NCI-H146 (cell line): ENCODE measurements at regions not wholly inside any gene's neighbourhood (a gene's known extent, or its start where the extent isn't known, plus 50 kb on each side); places are given as distances from the start of the nearest gene placed in this dataset.
"Not testable (repeated sequence)": the region's sequence is repeated elsewhere in the genome, so short reads cannot be mapped to it uniquely, and the experiment has no call there.

Source experiments
- DNase-seq: peaks from one replicate; lab custom pipeline; 2025; lab: John Stamatoyannopoulos, UW

GRCh38 chr14:37712476-37712860, 117.0 kb downstream of the TTC6 start:
- not testable (repeated sequence) for DNase-seq

DNA sequence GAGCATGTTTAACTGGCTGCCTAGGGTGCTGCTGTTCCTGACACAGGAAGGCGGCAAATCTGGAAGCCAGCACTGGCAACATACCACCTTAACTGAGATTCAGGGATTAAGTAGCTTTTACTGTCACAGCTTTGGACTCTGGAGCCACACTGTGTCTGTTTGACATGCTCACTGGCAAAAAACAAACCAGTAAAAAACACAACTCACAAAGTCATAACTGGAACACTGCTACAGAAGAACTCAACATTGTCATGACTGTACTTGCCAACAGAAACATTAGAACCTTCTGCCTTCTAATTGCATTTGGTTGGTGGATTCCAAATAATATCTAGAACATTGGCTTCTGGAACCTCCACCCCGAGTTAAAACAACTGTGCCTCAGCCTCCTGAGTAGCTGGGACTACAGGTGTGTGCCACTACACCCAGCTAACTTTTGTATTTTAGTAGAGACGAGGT, 117.6 kb downstream of the TTC6 start:
- DNase-seq = no peak

GRCh38 chr14:37720131-37720530, 124.7 kb downstream of the TTC6 start:
- DNase-seq = no peak

DNA sequence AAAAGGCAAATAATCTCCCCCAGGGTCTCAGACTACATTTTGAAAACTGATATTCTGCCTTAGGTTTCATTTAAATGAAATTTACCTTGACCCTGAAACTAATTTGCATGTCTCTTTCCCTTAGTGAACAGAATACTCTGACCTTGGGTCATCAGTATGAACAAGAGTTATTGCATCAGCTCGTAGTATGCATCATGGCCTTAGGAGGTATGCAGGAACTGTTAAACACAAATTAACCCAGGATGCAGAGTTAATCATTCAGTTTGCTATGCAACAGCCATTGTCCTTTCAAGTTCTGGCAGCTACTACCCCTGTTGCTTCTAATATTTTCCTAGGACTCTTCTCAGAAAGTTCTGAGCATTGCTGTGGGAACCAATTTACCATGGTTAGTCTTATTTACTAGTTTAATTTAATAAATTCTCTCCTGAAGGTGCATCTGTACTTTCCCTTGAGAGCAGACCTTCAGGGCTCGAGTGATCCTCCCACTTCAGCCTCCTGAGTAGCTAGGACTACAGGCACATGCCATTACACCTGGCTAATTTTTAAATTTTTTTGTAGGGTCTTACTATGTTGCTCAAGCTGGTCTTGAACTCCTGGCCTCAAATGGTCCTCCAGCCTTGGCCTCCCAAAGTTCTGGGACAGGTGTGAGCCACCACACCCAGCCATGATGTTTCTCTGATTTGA, 126.7 kb downstream of the TTC6 start:
- no peak for DNase-seq

GRCh38 chr14:37723515-37723914, 128.1 kb downstream of the TTC6 start:
- DNase-seq = no peak

DNA sequence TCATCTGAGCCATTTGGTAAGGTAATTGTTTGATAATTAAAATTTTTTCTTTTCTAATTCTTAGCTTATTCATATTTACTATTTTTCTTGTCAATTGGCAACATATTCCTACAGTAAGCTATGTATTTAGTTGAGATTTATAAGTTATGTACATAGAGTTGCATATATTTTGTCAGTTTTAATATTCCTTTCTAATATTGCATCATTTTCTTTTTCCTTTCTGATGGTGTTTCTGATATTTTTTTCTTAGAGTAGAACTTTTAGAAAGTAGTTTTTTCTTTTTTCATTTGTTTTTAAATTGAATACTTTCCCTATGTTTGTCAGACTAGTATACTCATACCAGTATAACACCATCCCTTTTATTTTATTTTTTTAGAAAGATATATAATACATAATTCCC, 131.3 kb downstream of the TTC6 start:
- DNase-seq = no peak

DNA sequence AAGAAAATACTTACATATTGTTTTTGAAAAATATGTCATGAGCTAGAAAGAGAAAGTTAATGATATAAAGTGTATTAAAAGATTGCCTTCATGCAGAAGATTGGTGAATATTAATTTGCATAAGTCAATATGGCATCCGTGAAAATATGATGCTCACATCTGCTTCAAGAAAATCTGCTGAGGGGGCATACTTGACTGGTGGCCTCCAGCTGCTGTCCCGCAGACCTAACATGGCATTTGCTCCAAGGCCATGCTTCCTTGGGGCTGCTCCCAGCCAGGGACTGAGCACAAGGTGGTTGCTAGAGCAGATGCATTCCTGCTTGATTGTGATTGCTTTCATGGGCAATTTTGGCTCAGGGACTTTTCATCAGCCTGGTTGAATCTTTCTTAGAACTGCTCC, 133.8 kb downstream of the TTC6 start:
- DNase-seq = no peak

- DNase-seq = no peak
These were observed 135.7 kb downstream of the TTC6 start for GRCh38 chr14:37731094-37731493.

GRCh38 chr14:37745657-37746056, 150.2 kb downstream of the TTC6 start:
- DNase-seq = no peak

- DNase-seq = no peak
These were observed 150.9 kb downstream of the TTC6 start for GRCh38 chr14:37746140-37746832.

DNA sequence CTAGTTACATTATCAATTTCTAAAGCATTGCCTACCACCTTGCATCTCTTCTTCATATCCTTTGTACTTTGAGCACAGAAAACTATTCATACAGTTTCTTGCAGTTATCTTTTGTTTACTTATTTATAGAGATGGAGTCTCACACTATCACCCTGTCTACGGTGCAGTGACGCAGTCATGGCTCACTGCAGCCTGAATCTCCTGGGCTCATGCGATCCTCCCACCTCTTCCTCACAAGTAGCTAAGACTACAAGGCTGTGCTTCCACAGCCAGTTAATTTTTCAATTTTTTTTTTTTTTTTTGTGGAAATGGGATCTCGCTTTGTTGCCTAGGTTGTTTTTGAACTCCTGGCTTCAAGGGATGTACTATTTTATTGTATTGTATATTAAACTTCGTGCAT, 158.0 kb downstream of the TTC6 start:
- no peak for DNase-seq

DNA sequence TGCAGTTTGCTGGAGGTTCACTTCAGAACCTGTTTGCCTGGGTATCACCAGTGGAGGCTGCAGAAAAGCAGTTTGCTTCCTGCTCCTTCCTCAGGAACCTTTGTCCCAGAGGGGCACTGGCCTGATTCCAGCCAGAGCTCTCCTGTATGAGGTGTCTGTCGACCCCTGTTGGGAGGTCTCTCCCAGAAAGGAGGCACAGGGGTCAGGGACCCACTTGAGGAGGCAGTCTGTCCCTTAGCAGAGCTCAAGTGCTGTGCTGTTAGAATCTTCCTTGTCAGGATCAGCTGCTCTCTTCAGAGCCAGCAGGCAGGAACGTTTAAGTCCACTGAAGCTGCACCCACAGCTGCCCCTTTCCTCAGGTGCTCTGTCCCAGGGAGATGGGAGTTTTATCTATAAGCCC, 164.8 kb downstream of the TTC6 start:
- not testable (repeated sequence) for DNase-seq

- no peak for DNase-seq
These were observed 167.8 kb downstream of the TTC6 start for GRCh38 chr14:37763266-37763665.

- not testable (repeated sequence) for DNase-seq
These were observed 176.9 kb downstream of the TTC6 start for GRCh38 chr14:37772283-37772682.

DNA sequence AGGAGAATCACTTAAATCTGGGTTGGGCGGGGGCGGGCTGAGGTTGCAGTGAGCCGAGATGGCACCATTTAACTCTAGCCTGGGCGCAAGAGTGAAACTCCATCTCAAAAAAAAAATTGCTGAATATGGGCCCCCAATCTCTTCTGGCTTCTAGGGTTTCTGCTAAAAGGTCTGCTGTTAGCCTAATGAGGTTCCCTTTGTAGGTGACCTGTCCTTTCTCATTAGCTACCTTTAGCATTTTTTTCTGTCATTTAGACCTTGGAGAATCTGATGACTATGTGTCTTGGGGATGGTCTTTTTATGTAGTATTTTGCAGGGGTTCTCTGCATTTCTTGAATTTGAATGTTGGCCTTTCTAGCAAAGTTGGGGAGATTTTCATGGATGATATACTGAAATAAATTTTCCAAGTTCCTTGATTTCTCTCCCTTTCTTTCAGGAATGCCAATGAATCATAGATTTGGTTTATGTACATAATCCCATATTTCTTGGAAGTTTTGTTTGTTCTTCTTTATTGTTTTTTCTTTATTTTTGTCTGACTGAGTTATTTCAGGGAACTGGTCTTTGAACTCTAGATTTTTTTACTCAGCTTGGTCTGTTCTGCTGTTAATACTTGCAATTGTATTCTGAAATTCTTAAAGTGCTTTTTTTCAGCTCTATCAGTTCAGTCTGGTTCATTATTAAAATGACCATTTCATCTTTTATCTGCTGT, 181.5 kb downstream of the TTC6 start:
- no peak for DNase-seq

DNA sequence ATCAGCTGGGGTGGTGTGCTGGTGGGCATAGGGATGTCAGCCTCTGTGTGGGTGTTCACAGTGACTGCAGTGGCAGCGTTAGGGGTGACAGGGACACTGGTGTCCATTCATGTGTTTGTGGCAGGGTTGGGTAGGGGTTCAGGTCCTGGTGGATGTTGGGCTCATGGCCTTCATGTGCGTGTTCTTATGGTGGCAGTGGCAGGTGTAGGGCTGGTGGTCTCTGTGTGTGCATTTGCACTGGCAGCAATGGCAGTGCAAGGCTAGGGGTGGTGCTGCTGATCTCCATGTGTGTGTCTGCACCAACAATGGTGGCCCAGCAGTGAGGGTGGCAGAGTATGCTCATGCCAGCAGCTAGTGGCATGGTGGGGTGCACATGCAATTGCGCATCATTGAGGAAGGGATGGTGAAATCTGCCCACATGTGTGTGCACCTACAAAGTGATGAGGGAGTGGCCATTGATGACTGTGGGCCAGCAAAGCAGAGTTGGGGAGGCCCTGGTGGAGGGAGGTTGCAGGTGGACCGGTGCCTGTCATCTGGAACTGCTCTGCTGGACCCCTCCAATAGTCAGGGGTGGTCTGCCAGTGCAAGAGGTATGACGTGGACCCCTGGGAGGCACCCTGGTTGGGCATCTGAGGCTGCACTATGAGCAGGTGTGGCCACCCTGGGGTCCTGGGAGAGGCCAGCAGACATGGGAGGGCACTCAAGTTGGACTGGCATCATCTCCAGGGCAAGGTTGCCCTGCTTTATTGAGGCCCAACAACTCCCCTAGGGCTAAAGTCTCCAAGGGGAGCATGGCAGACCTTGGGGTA, 182.9 kb downstream of the TTC6 start:
- no peak for DNase-seq

GRCh38 chr14:37779480-37779879, 184.1 kb downstream of the TTC6 start:
- no peak for DNase-seq

DNA sequence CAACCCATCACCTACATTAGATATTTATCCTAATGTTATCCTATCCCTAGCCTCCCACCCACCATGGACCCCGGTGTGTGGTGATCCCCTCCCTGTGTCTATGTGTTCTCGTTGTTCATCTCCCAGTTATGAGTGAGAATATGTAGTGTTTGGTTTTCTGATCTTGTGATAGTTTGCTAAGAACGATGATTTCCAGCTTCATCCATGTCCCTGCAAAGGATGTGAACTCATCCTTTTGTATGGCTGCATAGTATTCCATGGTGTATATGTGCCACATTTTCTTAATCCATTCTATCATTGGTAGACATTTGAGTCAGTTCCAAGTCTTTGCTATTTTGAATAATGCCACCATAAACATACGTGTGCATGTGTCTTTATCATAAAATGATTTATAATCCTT, 185.3 kb downstream of the TTC6 start:
- not testable (repeated sequence) for DNase-seq

DNA sequence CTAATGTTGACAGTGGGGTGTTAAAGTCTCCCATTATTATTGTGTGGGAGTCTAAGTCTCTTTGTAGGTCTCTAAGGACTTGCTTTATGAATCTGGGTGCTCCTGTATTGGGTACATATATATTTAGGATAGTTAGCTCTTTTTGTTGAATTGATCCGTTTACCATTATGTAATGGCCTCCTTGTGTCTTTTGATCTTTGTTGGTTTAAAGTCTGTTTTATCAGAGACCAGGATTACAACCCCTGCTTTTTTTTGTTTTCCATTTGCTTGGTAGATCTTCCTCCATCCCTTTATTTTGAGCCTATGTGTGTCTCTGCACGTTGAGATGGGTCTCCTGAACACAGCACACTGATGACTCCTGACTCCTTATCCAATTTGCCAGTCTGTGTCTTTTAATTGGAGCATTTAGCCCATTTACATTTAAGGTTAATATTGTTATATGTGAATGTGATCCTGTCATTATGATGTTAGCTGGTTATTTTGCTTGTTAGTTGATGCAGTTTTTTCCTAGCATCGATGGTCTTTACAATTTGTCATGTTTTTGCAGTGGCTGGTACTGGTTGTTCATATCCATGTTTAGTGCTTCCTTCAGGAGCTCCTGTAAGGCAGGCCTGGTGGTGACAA, 188.9 kb downstream of the TTC6 start:
- DNase-seq = not testable (repeated sequence)

GRCh38 chr14:37784827-37785223, 189.4 kb downstream of the TTC6 start:
- DNase-seq = not testable (repeated sequence)

DNA sequence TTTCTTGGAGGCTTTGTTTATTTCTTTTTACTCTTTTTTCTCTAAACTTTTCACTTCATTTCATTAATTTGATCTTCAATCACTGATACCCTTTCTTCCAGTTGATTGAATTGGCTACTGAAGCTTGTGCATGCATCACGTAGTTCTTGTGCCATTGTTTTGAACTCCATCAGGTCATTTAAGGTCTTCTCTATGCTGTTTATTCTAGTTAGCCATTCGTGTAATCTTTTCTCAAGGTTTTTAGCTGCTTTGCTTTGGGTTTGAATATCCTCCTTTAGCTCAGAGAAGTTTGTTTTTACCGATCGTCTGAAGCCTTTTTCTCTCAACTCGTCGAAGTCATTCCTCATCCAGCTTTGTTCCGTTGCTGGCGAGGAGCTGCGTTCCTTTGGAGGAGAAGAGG, 189.9 kb downstream of the TTC6 start:
- DNase-seq = not testable (repeated sequence)
